Loucy (cell line): ENCODE measurements at regions not wholly inside any gene's neighbourhood (a gene's known extent, or its start where the extent isn't known, plus 50 kb on each side); places are given as distances from the start of the nearest gene placed in this dataset.

Experiments used
- H2AFZ ChIP-seq: fragments of 200-600 bp; sonication (generic); 2 replicates; pipeline ENCODE4 v1.6.0; 2016; ENCODE audit warnings: antibody characterized with exemption, mild to moderate bottlenecking, low read length, moderate library complexity
- H3F3A ChIP-seq: fragments of 200-600 bp; 2 replicates; pipeline ENCODE4 v1.6.0; 2016; ENCODE audit warnings: antibody characterized with exemption, low read depth, mild to moderate bottlenecking
- H3K27me3 ChIP-seq: fragments of 200-600 bp; sonication (generic); 2 replicates; pipeline ENCODE4 v1.6.1; 2014; ENCODE audit warnings: low read length, mild to moderate bottlenecking; ENCODE audit not compliant: insufficient read depth, poor library complexity, severe bottlenecking
- H3K36me3 ChIP-seq: fragments of 200-600 bp; sonication (generic); 2 replicates; pipeline ENCODE4 v1.6.1; 2016; ENCODE audit warnings: low read length; ENCODE audit not compliant: insufficient read depth
- H3K4me1 ChIP-seq: fragments of 200-600 bp; sonication (generic); 2 replicates; pipeline ENCODE4 v1.5.1; 2014; ENCODE audit warnings: low read length, mild to moderate bottlenecking; ENCODE audit not compliant: insufficient read depth, poor library complexity, severe bottlenecking
- H3K4me2 ChIP-seq: fragments of 200-600 bp; sonication (generic); 2 replicates; pipeline ENCODE4 v1.6.0; 2014; ENCODE audit warnings: antibody characterized with exemption, low read length, low read depth, mild to moderate bottlenecking; ENCODE audit not compliant: poor library complexity, severe bottlenecking
- H3K4me3 ChIP-seq: fragments of 200-600 bp; sonication (generic); 2 replicates; pipeline ENCODE4 v1.5.1; 2014; ENCODE audit warnings: low read length, mild to moderate bottlenecking, mixed read lengths; ENCODE audit not compliant: poor library complexity, severe bottlenecking
- H3K79me2 ChIP-seq: fragments of 200-600 bp; sonication (generic); 2 replicates; pipeline ENCODE4 v1.6.1; 2014; ENCODE audit warnings: low read length; ENCODE audit not compliant: insufficient read depth
- H3K9ac ChIP-seq: fragments of 200-600 bp; sonication (generic); 2 replicates; pipeline ENCODE4 v1.6.0; 2014; ENCODE audit warnings: mild to moderate bottlenecking, low read depth, low read length, moderate library complexity; ENCODE audit not compliant: poor library complexity, severe bottlenecking
- H3K9me2 ChIP-seq: fragments of 200-600 bp; sonication (generic); replicated peaks from 2 replicates; pipeline ENCODE4 v1.6.1; 2016; ENCODE audit warnings: low read depth, low read length, mixed read lengths
- H3K9me3 ChIP-seq: fragments of 200-600 bp; sonication (generic); 2 replicates; pipeline ENCODE4 v1.6.1; 2014; ENCODE audit warnings: mild to moderate bottlenecking, antibody characterized with exemption, low read length, low read depth; ENCODE audit not compliant: insufficient read depth
- H4K20me1 ChIP-seq: fragments of 200-600 bp; sonication (generic); 2 replicates; pipeline ENCODE4 v1.6.0; 2014; ENCODE audit warnings: antibody characterized with exemption, low read length, mild to moderate bottlenecking; ENCODE audit not compliant: insufficient read depth, poor library complexity, severe bottlenecking
- EZH2phosphoT487 ChIP-seq: fragments of 200-600 bp; IDR thresholded peaks from 2 replicates; pipeline ENCODE4 v1.6.1; 2018; ENCODE audit warnings: antibody characterized with exemption, mild to moderate bottlenecking, moderate library complexity, borderline replicate concordance
- TF ChIP-seq, protein P1 (sequence below): fragments of 200-600 bp; sonication (generic); conservative IDR thresholded peaks from 2 replicates; pipeline ENCODE4 v1.5.1; 2014; ENCODE audit warnings: mild to moderate bottlenecking, antibody characterized with exemption, low read length

DNA sequence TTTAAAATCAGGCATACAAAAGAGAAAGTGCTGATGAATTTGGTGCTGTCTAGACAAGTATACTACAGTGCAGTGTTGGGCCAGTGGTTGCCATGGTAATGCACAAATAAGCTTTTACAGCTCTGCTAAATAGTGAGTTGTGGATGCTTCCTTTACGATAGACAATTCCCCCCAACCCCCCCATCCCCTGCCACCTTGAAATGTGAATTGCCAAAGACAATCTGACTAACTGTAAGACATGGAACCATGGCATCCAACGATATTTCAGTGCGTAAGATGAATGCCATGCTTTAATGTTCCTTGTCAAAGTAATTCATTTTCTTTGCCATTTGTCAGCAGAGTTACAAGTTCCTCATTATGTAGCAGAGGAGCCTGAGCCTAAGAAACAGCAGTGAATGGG lies 91.5 kb upstream of the NREP start:
- H3K9me3 ChIP-seq: no peaks in the 10 kb centered on the region
- peaks cover 3% of the 10 kb centered on the region; the same call in 1 of the 2 replicates for H3F3A ChIP-seq
- peaks cover 31% of the 10 kb centered on the region for H3K4me1 ChIP-seq
- no peaks in the 10 kb centered on the region for H3K36me3 ChIP-seq
- TF ChIP-seq, protein P1, sequence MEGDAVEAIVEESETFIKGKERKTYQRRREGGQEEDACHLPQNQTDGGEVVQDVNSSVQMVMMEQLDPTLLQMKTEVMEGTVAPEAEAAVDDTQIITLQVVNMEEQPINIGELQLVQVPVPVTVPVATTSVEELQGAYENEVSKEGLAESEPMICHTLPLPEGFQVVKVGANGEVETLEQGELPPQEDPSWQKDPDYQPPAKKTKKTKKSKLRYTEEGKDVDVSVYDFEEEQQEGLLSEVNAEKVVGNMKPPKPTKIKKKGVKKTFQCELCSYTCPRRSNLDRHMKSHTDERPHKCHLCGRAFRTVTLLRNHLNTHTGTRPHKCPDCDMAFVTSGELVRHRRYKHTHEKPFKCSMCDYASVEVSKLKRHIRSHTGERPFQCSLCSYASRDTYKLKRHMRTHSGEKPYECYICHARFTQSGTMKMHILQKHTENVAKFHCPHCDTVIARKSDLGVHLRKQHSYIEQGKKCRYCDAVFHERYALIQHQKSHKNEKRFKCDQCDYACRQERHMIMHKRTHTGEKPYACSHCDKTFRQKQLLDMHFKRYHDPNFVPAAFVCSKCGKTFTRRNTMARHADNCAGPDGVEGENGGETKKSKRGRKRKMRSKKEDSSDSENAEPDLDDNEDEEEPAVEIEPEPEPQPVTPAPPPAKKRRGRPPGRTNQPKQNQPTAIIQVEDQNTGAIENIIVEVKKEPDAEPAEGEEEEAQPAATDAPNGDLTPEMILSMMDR: no peak
- no peak for TF ChIP-seq EZH2phosphoT487
- no peak overlapping the region for H3K9ac ChIP-seq
- H3K4me3 ChIP-seq: no peak overlapping the region
- no peak overlapping the region for H3K4me2 ChIP-seq
- no peaks in the 10 kb centered on the region for H3K27me3 ChIP-seq
- no peaks in the 10 kb centered on the region for H4K20me1 ChIP-seq
- no peaks in the 10 kb centered on the region for H3K9me2 ChIP-seq
- H3K79me2 ChIP-seq: no peaks in the 10 kb centered on the region
- 0 out of 2 replicates have a peak overlapping the region, but pooled peaks have one; percentile 55 for H2AFZ ChIP-seq

- Histone ChIP-seq H3K27me3 (no peaks in the 10 kb centered on the region), H3K9ac (no peak overlapping the region), H3K79me2 (no peaks in the 10 kb centered on the region), H3K36me3 (no peaks in the 10 kb centered on the region), H3K4me3 (no peak overlapping the region), H2AFZ (no peak overlapping the region), H3K9me2 (no peaks in the 10 kb centered on the region), H3F3A (no peaks in the 10 kb centered on the region), H3K4me1 (peaks cover 25% of the 10 kb centered on the region), H3K9me3 (no peaks in the 10 kb centered on the region), H3K4me2 (no peak overlapping the region), H4K20me1 (no peaks in the 10 kb centered on the region)
- TF ChIP-seq, protein P1: no peak
- TF ChIP-seq EZH2phosphoT487: no peak
Measured at GRCh38 chr5:111847052-111847925, 90.3 kb upstream of the NREP start.

DNA sequence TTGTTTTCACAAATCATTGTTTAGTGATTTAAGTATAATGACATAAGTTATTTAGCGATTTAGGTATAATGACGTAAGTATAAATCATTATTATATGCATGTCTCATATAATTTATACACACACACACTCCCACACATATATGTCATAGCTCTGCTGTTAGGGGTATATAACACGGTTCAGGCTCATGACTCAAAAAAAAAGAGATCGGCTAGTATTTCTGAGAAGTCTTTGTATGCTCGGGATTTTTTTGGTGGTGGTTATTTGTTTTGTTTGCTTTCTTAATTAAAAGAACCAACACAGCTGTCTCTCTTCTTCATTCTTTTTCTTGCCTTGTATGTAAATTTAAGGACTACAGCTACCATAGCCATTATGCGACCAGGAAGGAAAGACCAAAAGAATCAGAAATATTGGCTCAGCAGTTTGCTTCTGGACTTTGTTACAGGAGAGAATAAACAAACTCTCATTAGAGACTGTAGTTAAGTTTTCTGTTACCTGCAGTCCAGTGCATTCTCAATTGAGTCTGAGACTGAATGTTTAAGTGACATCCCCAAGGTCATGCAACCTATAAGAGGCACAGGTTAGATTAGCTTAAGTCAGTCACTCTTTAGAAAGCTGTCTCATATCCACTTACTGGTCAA lies 83.2 kb upstream of the NREP start:
- H3K9me3 ChIP-seq: no peaks in the 10 kb centered on the region
- H3K79me2 ChIP-seq: no peaks in the 10 kb centered on the region
- H3K4me3 ChIP-seq: no peak overlapping the region
- H3K4me2 ChIP-seq: no peak overlapping the region
- no peaks in the 10 kb centered on the region for H3K9me2 ChIP-seq
- no peak overlapping the region for H2AFZ ChIP-seq
- H3K27me3 ChIP-seq: no peaks in the 10 kb centered on the region
- H4K20me1 ChIP-seq: no peaks in the 10 kb centered on the region
- no peak overlapping the region for H3K9ac ChIP-seq
- H3F3A ChIP-seq: no peaks in the 10 kb centered on the region
- H3K4me1 ChIP-seq: peaks cover 5% of the 10 kb centered on the region
- TF ChIP-seq EZH2phosphoT487: no peak
- TF ChIP-seq, protein P1: no peak
- no peaks in the 10 kb centered on the region for H3K36me3 ChIP-seq
